M059J (cell line): ENCODE measurements at regions not wholly inside any gene's neighbourhood (a gene's known extent, or its start where the extent isn't known, plus 50 kb on each side); places are given as distances from the start of the nearest gene placed in this dataset.

ENCODE experiments used
- DNase-seq: peaks from one replicate; pipeline ENCODE4 v3.0.0-alpha.2; 2012; ENCODE audit warnings: low read depth

DNA sequence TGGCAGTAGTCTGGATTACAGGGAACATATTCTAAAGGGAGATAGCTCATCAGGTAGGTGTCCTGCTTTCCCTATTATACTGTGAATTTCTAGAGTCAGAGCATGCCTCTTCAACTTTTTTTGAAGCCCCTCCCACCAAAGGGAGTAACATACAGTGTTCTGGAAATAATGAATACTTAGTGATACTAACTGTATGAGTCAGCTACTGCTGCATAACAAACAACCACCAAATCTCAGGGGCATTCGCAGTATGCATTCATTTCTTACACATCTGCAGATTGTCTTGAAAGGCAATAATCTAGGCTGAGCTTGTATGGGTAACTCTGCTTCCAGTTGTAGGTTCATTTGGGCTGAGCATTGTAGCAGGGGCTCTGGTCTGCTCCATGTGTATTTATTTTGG lies 409.7 kb upstream of the SPRED2 start:
- DNase-seq, result no peak

DNA sequence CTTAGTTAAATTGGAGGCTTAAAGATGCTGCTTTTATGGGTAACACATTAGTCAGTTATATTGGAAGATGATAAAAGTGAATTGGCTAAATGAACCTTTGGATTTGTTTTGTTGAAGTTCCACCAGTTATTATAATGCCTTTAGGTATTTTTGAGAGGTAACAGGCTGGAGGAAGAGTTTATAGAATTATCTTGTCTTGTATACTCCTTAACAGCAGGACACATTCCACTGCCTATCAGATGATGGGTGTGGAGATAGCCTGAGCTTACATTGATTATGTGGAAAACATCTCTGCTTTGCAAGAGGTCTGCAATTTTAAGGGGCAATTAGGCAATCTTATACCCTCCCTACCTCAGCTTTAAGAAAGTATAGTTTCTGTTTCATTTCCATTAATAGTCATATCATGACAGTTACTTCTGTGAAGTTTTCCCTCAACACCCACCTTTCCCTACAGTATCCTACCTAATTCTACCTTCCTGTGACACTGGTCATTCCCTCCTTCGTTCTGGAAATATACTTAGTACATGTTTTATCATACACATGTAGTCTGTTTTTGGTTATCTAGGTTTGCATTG lies 403.7 kb upstream of the SPRED2 start:
- no peak for DNase-seq

DNA sequence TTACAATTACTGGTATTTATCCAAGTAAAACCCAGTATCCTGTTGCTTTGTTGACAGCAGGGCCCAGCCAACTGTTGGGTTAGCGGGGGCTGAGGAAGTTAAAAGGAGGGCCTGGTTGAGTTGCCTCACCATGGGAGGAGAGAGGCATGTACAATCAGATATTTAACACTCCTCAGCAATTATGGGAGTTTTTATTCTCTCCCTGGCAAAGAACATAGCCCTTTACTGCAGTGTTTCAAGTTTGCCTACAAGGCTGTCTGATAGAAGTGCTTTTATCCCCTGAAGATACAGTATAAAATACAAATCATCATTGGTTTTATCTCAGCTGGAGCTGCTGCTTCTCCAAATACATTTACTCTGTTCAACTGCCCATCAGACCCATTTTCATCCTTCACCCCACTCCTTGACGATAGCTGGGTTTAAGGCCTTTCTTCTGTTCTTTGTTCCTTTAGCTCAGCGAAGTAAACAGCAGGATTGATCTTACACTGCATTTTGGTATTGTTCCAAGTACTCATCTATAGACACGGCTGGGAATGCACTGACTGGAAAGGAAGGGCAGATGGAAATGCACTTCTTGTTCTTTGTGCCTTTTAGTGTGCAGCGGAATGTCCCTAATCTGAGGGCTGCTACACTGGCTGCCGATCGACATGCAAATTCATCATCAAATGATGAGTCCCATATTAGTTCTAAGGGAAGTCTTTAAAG lies 402.5 kb upstream of the SPRED2 start:
- DNase-seq, result no peak

DNA sequence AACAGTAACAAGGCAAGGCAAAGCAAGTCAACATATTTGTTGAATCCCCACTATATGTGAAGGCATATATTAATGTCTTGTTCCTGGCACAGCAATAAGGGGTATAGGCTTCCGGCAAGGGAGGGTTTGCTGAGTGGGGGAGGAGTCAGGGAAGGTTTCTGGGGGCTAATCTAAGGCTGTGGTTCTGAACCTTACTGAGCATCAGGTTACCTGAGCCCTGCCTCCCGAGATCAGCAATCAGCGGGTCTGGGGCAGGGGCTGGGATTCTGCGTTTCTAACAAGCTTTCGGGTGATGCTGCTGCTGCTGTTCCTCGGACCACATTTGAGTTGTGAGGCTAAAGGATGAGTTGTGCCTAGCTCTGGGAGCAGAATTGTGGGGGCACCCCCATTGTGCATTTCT lies 401.7 kb upstream of the SPRED2 start:
- DNase-seq, result no peak

DNA sequence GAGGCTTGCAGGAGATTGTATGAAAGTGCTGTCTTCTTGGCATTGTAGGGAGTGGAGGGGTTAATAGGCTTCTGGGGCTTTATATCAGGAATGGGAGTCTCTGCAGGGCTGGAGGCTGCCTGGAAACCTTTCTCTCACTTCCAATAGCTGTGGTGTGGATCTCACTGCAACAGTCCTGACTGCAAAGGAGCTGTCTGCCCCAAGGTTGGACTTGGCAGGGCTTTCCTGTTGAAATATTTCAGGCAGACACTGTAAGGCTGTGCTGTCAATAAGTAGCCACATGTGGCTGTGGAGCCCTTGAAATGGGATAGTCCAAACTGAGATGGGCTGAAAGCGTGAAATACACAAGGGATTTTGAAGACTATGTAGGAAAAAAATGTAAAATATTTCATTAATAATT lies 399.1 kb upstream of the SPRED2 start:
- no peak for DNase-seq

DNA sequence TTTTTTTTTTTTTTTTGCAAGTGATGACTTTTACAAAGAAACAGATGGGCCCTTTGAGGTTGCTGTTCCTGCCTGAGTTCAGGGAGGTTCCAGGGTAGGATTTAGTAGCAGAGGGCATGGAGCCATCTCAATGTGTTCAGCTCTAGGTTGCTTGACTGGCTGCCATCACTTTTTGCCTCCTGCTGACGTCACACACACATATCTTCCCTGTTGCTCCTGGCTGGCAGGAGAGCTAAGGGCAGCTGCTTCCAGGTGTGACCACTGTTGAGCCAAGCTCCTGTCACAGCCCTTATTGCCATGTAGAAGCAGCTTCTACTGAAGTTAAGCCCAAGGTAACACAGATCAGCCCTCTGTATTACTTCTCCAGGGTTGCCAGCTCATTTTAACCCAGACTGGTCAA lies 394.2 kb upstream of the SPRED2 start:
- DNase-seq, result no peak

DNA sequence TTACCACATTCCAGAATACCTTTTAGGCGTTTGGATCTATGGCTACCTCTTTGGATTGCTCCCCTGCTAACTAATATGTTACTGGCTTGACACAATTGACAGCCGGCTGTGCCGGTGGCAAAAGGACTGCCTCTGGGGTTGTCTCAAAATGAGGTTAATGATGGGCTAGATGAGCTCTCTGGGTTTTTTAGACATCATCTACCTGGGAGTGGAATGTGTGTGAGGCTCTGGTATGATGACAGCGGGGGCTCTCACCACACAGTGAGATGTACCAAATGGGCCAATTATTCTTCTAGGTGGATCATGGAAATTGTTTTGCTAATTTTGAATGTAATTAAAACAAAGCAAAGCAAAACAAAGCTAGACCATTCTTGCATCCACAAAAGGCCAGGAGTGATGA lies 391.1 kb upstream of the SPRED2 start:
- DNase-seq, result no peak

DNA sequence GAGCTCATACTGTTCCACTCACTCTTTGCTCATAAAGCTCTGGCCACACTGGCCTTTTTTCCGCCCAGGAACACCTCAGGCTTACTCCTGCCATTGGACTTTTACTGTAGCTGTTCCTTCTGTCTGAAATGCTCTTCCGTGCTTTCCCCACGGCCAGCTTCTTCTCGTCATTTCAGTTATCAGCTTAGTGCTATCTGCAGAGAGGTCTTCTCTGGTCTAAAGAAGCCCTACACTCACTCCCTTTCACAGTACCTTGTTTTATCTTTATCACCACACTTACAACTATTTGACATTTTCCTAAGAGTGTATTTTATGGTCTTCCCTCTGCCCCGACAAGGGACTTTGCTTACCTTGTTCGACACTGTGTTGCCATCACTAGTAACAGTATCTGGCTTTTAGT lies 388.1 kb upstream of the SPRED2 start:
- DNase-seq, result no peak

DNA sequence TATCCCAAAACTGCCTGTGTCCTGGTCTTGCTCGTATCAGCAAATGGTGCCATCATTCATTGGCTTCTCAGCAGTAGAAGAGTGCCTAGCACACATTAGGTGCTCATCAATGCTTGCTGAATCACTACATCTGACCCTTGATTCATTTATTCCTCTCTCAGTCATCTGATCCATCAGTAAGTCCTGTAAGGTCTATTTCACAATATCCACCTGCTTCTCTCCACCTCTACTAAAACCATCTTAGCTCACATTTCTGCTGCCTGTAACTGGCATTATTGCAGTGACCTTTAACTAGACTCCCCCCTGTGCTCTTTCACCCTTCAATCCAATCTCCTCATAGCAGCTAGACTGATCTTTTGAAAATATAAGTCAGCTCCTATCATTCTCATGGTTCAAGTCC lies 387.6 kb upstream of the SPRED2 start:
- DNase-seq, result no peak

DNA sequence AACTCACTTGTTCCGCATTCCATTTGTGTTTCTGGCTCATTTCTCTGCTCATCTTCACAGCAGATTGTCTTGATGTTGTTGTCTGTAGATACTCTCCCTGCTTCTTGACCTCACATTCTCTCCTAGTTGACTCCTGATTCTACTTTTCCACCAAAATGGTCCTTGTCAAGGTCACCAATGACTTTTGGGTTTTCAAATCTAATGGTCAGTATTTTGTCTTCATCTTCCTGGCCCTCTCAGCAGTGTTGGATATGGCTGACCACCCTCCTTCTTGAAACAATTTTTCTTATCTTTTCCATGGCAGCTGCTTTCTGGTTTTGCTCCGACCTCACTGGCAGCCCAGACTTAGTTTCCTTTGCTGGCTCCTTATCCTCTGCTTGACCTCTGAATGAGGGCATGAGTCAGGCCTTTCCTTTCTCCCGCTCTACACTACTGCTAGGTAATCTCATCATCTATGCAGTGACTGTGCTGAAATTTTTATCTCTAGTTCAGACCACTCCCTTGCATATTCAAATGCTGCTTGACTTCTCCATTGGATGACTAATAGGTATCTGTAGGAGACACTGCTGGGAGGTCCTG lies 386.6 kb upstream of the SPRED2 start:
- peak; percentile 7 for DNase-seq

DNA sequence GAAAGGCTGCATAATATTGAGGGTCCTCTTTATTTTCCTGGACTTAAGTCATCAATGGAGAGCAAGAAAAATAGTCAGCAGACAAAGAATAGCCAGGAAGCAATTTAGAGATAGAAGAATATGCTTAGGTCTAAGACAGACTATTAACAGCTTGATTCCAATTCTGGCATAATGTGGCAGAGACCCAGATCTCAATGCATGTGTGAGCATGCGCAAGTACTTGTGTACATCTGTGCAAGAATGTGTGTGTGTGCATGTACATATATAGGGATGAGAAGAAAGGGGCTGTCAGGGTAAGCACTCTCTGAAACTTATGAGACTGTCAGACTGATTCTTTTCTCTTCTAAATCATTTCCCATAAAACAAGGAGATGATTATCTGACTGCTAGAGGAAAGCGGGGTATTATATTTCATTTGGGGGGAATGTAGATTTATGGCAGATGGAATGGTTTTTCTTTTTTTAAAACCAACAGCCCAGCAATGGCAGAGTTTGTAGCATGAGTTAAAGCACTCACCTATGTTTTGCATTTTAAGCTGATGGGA lies 381.3 kb upstream of the SPRED2 start:
- no peak for DNase-seq

DNA sequence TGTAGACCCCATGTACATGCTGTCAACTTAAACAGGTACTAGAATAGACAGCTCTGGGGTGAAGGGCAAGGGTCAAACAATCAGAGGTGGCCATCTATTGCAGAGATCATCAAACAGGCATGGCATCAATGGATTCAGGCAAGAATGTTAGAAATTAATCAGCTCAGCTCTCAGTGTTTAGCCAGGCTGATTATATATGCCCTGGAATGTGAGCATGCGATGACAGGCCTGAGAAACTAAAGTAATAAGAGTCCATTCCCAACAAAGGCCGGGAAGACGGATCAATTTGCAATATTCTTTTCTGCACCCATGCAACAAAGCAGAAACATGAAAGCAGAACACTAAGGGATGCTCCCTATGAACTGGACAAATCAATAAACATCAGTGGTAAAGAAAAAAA lies 380.5 kb upstream of the SPRED2 start:
- DNase-seq, result no peak

DNA sequence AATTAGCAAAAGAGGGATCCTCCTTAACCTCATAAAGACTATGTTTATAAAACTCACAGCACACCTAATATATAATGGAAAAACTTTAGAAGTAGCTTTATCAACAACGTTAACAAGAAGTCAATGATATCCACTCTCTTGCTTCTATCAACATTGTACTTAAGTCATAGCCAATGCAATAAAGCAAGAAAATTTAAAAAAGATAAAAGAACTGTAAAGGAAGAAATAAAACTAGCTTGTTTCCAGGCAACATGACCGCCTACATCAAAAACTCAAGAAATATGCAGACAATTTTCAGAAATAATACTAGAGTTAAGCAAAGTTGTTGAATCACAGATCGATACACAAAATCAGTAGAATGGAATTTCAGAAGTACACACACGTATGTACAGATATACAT lies 375.5 kb upstream of the SPRED2 start:
- no peak for DNase-seq

DNA sequence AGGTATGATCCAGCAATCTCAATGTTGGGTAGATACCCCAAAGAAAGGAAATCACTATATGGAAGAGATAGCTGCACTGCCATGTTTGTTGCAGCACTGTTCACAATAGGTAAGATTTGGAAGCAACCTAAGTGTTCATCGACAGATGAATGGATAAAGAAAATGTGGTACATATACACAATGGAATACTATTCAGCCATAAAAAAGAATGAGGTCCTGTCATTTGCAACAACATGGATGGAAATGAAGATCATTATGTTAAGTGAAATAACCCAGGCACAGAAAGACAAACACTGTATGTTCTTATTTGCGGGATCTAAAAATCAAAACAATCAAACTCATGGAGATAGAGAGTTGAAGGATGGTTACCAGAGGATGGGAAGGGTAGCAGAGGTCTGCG lies 372.4 kb upstream of the SPRED2 start:
- DNase-seq, result no peak

DNA sequence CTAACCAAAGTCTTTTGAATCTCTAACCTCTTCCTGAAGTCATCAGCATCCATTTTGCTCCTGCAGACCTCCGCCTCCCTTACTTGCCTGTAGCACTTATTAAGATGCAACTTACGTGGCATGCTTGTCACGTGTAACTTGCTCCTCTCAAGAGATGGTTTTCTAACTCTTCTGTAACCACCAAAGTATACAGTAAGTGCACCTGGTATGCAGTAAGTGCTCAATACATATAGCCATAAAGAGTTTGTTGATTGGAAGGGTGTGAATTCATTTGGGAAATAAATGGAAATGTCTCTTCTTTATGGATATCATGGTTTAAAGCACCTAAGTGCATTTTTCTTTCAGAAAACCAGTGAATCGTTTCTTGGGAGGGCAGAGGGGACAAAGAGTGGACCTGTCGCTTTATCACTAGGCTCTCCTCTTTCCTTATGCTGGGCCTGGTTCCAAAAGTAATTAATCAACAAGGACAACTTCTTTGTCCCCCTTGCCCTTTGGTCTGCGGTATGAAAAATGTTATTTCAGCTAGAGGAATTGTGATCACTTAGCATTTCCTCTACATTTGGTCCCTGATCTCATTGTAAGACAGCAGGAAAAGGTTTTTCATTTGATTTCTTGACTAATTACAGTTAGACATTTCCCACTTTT lies 370.0 kb upstream of the SPRED2 start:
- no peak for DNase-seq

DNA sequence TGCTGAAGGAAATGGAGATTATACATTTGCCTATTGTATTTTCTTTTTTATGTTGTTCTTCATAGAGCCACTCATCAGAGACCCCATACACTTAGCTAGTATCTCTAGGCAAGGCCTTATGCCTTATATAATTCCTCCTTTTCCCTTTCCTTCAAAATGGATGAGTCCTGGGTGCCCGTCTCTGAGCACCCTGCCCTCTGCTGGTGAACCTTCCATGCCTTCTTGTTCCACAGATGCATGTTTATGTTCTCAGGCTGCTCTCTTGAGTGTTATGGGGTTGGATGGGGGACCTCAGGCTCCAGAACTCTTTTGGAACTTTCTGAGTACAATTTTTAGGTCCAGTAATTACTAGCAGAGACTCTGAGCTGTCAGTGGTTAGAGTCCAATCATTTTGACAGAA lies 368.6 kb upstream of the SPRED2 start:
- peak; percentile 16 for DNase-seq

DNA sequence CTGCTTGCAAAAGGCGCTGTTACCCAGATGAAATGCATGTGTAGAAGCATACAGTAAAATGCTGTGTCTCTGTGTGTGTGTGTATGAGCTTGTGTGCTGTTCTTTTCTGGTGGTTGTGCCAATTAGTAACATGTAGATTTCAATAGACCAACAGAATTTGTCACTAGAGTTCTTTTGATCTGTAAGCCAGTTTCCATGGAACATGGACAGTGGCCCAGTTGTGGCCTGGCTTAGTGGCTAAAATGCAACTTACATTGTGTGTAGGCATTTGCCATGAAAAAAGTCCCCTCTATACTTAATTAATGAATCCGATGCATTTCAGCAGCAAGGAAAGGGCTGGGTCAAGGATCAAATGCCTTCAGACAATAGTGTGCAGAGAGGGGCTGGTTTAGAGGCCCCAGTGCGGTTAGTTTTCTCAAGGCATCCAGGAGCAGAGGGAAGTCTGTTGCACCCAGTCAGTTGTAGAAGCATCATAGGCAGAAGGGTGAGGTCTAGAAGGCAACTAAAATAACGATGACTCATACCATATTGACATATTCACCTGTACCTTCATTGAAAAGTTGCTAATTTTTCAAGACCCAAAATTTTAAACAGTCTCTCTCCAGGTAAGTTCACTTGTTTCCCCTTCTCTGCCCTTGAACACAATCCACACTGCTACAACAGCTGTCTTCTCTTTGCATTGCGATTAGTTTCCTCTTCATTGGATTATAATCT lies 366.9 kb upstream of the SPRED2 start:
- DNase-seq, result no peak

DNA sequence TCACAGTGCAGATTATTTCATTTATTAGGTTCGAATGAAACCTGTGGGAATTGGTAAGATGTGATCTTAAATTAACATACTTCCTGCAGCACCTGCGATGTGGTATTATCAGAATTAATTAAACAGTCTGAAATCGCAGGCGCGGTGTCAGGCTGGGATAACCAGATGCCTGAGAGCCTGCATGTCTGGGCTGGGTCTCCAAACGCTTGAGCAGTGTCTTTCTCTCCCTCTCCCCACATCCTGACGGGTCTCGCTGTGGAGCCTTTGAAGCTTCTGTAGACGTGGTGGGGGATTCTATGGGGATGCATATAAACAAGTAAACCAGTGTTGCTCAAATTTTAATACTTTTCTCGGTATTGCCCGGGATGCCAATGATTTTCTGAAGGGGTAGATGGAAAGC lies 366.2 kb upstream of the SPRED2 start:
- no peak for DNase-seq

DNA sequence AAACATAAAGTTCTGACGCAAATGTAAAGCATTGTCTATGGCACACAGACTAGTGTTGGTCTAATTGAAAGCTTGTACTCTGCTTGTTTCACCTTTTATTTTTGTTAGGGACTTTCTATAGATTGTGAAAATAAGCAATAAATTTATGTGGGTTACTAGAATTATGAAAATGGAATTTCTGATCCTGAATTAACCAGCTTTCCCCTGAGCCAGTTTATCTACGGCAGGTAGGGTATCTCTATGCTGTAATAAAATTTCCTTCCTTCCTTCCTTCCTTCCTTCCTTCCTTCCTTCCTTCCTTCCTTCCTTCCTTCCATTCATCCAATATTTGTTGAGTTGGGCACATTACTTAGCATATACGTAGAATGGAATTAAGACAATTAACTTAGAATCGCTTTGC lies 362.6 kb upstream of the SPRED2 start:
- DNase-seq, result no peak

DNA sequence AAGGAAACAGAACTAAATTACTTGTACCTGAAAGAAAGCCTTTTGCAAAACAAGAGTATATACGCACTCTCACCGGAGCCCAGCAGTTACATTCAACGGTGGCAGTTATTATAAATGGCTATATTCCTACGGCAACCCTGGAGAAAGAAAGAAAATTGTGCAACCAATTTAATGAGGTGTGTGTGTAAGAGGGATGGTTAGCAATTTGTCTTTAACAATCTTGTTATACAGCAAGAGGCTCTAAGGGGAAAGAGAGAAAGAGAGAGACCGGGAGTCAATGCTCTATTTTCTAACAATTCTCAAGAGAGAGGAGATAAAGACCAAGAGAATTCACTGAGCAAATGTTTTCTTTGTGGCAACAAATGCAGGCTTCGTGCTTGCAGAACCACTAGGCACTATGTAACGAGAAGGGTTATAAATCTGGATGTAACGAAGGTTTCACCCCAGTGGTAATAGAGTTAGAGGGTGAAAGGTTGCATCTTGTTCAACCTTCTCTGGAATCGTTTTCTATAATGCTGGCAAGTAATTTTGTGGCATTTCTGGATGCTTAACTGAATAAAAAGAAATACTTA lies 359.1 kb upstream of the SPRED2 start:
- DNase-seq, result no peak

DNA sequence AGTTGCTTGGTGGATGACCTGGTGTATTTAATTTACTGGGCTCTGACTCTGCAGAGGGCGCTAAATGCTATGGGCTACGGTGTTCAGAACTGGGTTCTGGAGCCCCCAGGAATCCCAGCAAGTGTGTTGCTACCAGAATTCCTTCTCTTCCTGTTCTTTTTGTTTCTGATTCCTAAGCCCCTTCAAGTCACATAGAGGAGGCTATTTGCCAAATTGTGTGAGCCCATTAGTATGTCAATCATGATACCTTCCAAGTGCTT lies 358.2 kb upstream of the SPRED2 start:
- DNase-seq, result no peak
